ENCODE measurements at regions not wholly inside any gene's neighbourhood (a gene's known extent, or its start where the extent isn't known, plus 50 kb on each side); places are given as distances from the start of the nearest gene placed in this dataset.

- TF ChIP-seq TAF1 (IDR thresholded peaks at IDR 0.05; ENCODE audit: borderline replicate concordance, insufficient read depth, low read length) = no peak
- no peak for TF ChIP-seq POLR2AphosphoS5 (IDR thresholded peaks at IDR 0.05; ENCODE audit: low read depth, low read length)
- TF ChIP-seq SIN3A (IDR thresholded peaks at IDR 0.05; ENCODE audit: borderline replicate concordance, insufficient read depth, low read length) = no peak
- TF ChIP-seq REST (IDR thresholded peaks at IDR 0.05; ENCODE audit: insufficient read depth in 1 of 2, low read depth in 2 of 2, low read length in 2 of 2) = no peak
- no peak for TF ChIP-seq FOXP2 (optimal IDR thresholded peaks at IDR 0.05; ENCODE audit: borderline replicate concordance, extremely low read depth, extremely low read length, insufficient read depth)
Measured at GRCh38 chr12:83434600-83434999, 747.9 kb downstream of the TMTC2 start.

Measured in PFSK-1 (cell line).